Stimulated activated CD4-positive, alpha-beta T cell treated with anti-CD3 and anti-CD28 coated beads, Interleukin-1b, Interleukin-23, amount 100 ng/mL, for 4 hours (primary cell): ENCODE measurements at regions not wholly inside any gene's neighbourhood (a gene's known extent, or its start where the extent isn't known, plus 50 kb on each side); places are given as distances from the start of the nearest gene placed in this dataset.

Experiments used
- DNase-seq, 2 donors: peaks; one replicate each; pipeline ENCODE4 v3.0.0-alpha.2; 2020; ENCODE audit warnings: low read depth in 2 of 2

- no peak for DNase-seq
Measured at GRCh38 chr10:43000651-43001426, 76.0 kb upstream of the RET start.

GRCh38 chr10:43001427-43001795 lies 75.5 kb upstream of the RET start:
- DNase-seq, result no peak

GRCh38 chr10:43002596-43002995 lies 74.3 kb upstream of the RET start:
- no peak for DNase-seq

GRCh38 chr10:43006490-43006889 lies 70.4 kb upstream of the RET start:
- DNase-seq, result no peak

- DNase-seq, result no peak
Measured at GRCh38 chr10:43012578-43012977, 64.3 kb upstream of the RET start.

- DNase-seq, result no peak
Measured at GRCh38 chr10:43013065-43013464, 63.8 kb upstream of the RET start.

- no peak for DNase-seq
Measured at GRCh38 chr10:43024524-43024923, 52.3 kb upstream of the RET start.

GRCh38 chr10:43024942-43025700 lies 51.7 kb upstream of the RET start:
- DNase-seq, result no peak

- DNase-seq, result no peak
Measured at GRCh38 chr10:43026039-43026973, 50.6 kb upstream of the RET start.
